ENCODE measurements at regions not wholly inside any gene's neighbourhood (a gene's known extent, or its start where the extent isn't known, plus 50 kb on each side); places are given as distances from the start of the nearest gene placed in this dataset.

DNA sequence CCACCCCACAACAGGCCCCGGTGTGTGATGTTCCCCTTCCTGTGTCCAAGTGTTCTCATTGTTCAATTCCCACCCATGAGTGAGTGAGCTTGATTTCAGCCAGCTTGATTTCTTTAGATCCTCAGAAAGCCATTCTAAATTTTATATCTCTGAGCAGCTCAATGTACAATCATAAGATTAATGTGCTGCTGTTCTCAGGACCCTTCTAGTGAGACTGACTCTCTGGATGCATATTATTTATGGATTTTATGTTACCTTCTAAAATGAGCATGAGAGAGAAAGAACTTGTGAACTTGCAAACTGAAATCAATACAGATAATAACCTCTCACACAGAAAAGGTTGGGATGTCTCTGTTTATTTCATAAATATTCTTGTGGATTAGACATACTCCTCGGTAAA is 1133.5 kb upstream of the TMPRSS15 start:
- in situ Hi-C loops (cut with HindIII; ENCODE audit: low pct_unique_long_range_greater_than_20kb, low sequenced_read_pairs) (no loop called here), intact Hi-C loops (cut with micrococcal nuclease; ENCODE audit: unreplicated experiment) (no loop called here)
- POLR2A ChIA-PET, result no interaction called here
- H3K36me3 ChIP-seq (ENCODE audit: control insufficient read depth, insufficient read depth, low read length), result no peaks in the 10 kb centered on the region
- CTCF ChIA-PET, result no interaction called here
- DNase-seq (ENCODE audit: low read depth, low spot score), result no peak
- H3K27ac ChIP-seq (ENCODE audit: low read length), result no peak overlapping the region
- TF ChIP-seq, protein P1, sequence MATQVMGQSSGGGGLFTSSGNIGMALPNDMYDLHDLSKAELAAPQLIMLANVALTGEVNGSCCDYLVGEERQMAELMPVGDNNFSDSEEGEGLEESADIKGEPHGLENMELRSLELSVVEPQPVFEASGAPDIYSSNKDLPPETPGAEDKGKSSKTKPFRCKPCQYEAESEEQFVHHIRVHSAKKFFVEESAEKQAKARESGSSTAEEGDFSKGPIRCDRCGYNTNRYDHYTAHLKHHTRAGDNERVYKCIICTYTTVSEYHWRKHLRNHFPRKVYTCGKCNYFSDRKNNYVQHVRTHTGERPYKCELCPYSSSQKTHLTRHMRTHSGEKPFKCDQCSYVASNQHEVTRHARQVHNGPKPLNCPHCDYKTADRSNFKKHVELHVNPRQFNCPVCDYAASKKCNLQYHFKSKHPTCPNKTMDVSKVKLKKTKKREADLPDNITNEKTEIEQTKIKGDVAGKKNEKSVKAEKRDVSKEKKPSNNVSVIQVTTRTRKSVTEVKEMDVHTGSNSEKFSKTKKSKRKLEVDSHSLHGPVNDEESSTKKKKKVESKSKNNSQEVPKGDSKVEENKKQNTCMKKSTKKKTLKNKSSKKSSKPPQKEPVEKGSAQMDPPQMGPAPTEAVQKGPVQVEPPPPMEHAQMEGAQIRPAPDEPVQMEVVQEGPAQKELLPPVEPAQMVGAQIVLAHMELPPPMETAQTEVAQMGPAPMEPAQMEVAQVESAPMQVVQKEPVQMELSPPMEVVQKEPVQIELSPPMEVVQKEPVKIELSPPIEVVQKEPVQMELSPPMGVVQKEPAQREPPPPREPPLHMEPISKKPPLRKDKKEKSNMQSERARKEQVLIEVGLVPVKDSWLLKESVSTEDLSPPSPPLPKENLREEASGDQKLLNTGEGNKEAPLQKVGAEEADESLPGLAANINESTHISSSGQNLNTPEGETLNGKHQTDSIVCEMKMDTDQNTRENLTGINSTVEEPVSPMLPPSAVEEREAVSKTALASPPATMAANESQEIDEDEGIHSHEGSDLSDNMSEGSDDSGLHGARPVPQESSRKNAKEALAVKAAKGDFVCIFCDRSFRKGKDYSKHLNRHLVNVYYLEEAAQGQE (IDR thresholded peaks at IDR 0.05; ENCODE audit: insufficient read depth in 1 of 2, low read depth in 2 of 2, low read length in 1 of 2), result no peak
- TF ChIP-seq SIN3A (IDR thresholded peaks at IDR 0.05; ENCODE audit: borderline replicate concordance, insufficient read depth, low read depth, low read length), result no peak
- no peak for TF ChIP-seq TCF7L2 (IDR thresholded peaks at IDR 0.05; ENCODE audit: low read depth, low read length)
- H3K27me3 ChIP-seq (ENCODE audit: control insufficient read depth, insufficient read depth, low read length), result no peaks in the 10 kb centered on the region
- no TSS peak for BruUV-seq (replicated peaks)
- ATAC-seq, result no peak
- H3K9me3 ChIP-seq (ENCODE audit: control insufficient read depth, insufficient read depth, low read depth, low read length), result no peaks in the 10 kb centered on the region
- no peak overlapping the region for H3K4me3 ChIP-seq (ENCODE audit: low read depth in 2 of 2, low read length in 2 of 2)
- H3K4me1 ChIP-seq (ENCODE audit: control insufficient read depth, insufficient read depth, low read length), result no peaks in the 10 kb centered on the region

DNA sequence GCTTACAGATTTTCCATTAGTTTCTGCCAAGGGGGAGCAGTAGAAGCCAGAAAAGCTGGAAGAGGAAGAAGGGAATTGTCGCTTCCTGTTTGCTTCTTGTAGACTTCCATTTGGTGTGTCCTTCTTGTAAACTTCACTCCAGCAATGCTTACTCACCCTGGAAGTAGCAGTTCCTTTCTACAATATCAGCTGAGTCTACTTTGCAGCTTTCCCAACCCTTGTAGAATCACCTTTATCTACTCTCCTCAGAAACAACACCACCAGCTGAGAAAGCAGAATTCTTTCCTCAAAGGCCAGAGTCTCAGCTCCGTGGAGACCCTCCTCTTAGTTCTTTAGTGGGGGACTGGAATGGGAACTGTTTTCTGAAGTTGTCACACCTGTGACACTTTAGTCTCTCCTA is 1136.7 kb upstream of the TMPRSS15 start:
- Histone ChIP-seq H3K27ac (ENCODE audit: low read length) (no peak overlapping the region), H3K27me3 (ENCODE audit: control insufficient read depth, insufficient read depth, low read length) (no peaks in the 10 kb centered on the region), H3K9me3 (ENCODE audit: control insufficient read depth, insufficient read depth, low read depth, low read length) (no peaks in the 10 kb centered on the region), H3K4me1 (ENCODE audit: control insufficient read depth, insufficient read depth, low read length) (no peaks in the 10 kb centered on the region), H3K36me3 (ENCODE audit: control insufficient read depth, insufficient read depth, low read length) (no peaks in the 10 kb centered on the region), H3K4me3 (ENCODE audit: low read depth in 2 of 2, low read length in 2 of 2) (no peak overlapping the region)
- POLR2A ChIA-PET, result no interaction called here
- TF ChIP-seq TCF7L2 (IDR thresholded peaks at IDR 0.05; ENCODE audit: low read depth, low read length) (no peak), SIN3A (IDR thresholded peaks at IDR 0.05; ENCODE audit: borderline replicate concordance, insufficient read depth, low read depth, low read length) (no peak), POLR2AphosphoS5 (IDR thresholded peaks at IDR 0.05; ENCODE audit: low read depth, low read length) (no peak)
- TF ChIP-seq, protein P1 (IDR thresholded peaks at IDR 0.05; ENCODE audit: insufficient read depth in 1 of 2, low read depth in 2 of 2, low read length in 1 of 2), result no peak
- TF ChIP-seq, protein P2, sequence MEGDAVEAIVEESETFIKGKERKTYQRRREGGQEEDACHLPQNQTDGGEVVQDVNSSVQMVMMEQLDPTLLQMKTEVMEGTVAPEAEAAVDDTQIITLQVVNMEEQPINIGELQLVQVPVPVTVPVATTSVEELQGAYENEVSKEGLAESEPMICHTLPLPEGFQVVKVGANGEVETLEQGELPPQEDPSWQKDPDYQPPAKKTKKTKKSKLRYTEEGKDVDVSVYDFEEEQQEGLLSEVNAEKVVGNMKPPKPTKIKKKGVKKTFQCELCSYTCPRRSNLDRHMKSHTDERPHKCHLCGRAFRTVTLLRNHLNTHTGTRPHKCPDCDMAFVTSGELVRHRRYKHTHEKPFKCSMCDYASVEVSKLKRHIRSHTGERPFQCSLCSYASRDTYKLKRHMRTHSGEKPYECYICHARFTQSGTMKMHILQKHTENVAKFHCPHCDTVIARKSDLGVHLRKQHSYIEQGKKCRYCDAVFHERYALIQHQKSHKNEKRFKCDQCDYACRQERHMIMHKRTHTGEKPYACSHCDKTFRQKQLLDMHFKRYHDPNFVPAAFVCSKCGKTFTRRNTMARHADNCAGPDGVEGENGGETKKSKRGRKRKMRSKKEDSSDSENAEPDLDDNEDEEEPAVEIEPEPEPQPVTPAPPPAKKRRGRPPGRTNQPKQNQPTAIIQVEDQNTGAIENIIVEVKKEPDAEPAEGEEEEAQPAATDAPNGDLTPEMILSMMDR (IDR thresholded peaks at IDR 0.05), result no peak
- intact Hi-C loops (cut with micrococcal nuclease; ENCODE audit: unreplicated experiment), result no loop called here
- in situ Hi-C loops (cut with HindIII; ENCODE audit: low pct_unique_long_range_greater_than_20kb, low sequenced_read_pairs), result no loop called here
- DNase-seq (ENCODE audit: low read depth, low spot score) (no peak), ATAC-seq (no peak)
- CTCF ChIA-PET, result no interaction called here
- no TSS peak for BruUV-seq (replicated peaks)
